NOMO-1 treated with dmso at 0.1 percent for 144 hours (cell line): ENCODE measurements at regions not wholly inside any gene's neighbourhood (a gene's known extent, or its start where the extent isn't known, plus 50 kb on each side); places are given as distances from the start of the nearest gene placed in this dataset.
A peak's percentile ranks its signal among the peaks of the same experiment; 100 is the strongest.

Experiments
- DNase-seq: peaks from one replicate; lab custom pipeline; 2025; ENCODE audit not compliant: unreplicated experiment; lab: John Stamatoyannopoulos, UW

- DNase-seq, result no peak
Measured at GRCh38 chr2:65512783-65513182, 80.4 kb upstream of the SPRED2 start.

- DNase-seq, result no peak
Measured at GRCh38 chr2:65511306-65511705, 78.9 kb upstream of the SPRED2 start.

- DNase-seq, result no peak
Measured at GRCh38 chr2:65508225-65508624, 75.8 kb upstream of the SPRED2 start.

- no peak for DNase-seq
Measured at GRCh38 chr2:65507102-65508069, 75.0 kb upstream of the SPRED2 start.

GRCh38 chr2:65504814-65505697 lies 72.7 kb upstream of the SPRED2 start:
- DNase-seq, result no peak

- DNase-seq, result no peak
Measured at GRCh38 chr2:65504201-65504600, 71.8 kb upstream of the SPRED2 start.

- no peak for DNase-seq
Measured at GRCh38 chr2:65503746-65504145, 71.3 kb upstream of the SPRED2 start.

GRCh38 chr2:65501836-65502235 lies 69.4 kb upstream of the SPRED2 start:
- DNase-seq, result no peak

- DNase-seq, result no peak
Measured at GRCh38 chr2:65501074-65501473, 68.7 kb upstream of the SPRED2 start.

GRCh38 chr2:65500310-65501040 lies 68.1 kb upstream of the SPRED2 start:
- DNase-seq, result no peak

GRCh38 chr2:65499216-65499615 lies 66.8 kb upstream of the SPRED2 start:
- DNase-seq, result peak; percentile 10

GRCh38 chr2:65498396-65498795 lies 66.0 kb upstream of the SPRED2 start:
- no peak for DNase-seq

- DNase-seq, result no peak
Measured at GRCh38 chr2:65495251-65495877, 63.0 kb upstream of the SPRED2 start.

- no peak for DNase-seq
Measured at GRCh38 chr2:65494078-65494477, 61.7 kb upstream of the SPRED2 start.

GRCh38 chr2:65491381-65491905 lies 59.0 kb upstream of the SPRED2 start:
- DNase-seq, result no peak

- no peak for DNase-seq
Measured at GRCh38 chr2:65490222-65490621, 57.8 kb upstream of the SPRED2 start.

- no peak for DNase-seq
Measured at GRCh38 chr2:65489269-65489668, 56.9 kb upstream of the SPRED2 start.

GRCh38 chr2:65488527-65488926 lies 56.1 kb upstream of the SPRED2 start:
- DNase-seq, result no peak

GRCh38 chr2:65487404-65487803 lies 55.0 kb upstream of the SPRED2 start:
- no peak for DNase-seq

GRCh38 chr2:65486802-65487201 lies 54.4 kb upstream of the SPRED2 start:
- no peak for DNase-seq
